MCF 10A (cell line): ENCODE measurements at regions not wholly inside any gene's neighbourhood (a gene's known extent, or its start where the extent isn't known, plus 50 kb on each side); places are given as distances from the start of the nearest gene placed in this dataset.

Experiments used
- BruUV-seq: library from RNA; stranded (reverse); fragments of 400-500 nt; replicated peaks from 2 replicates; lab custom pipeline; 2021; lab: Mats Ljungman, UMichigan
- CTCF ChIA-PET: fragments of 300-600 bp; sonication (Branson Sonifier 250); formaldehyde crosslinking; extraction: SDS; loops from one replicate; lab custom pipeline; 2021; ENCODE audit warnings: antibody characterized with exemption, inconsistent platforms; lab: Yijun Ruan, JAX
- POLR2A ChIA-PET: fragments of 300-600, 350-650 bp; sonication (Branson Sonifier 250); formaldehyde crosslinking; extraction: SDS; loops from one replicate; lab custom pipeline; 2020; ENCODE audit warnings: antibody characterized with exemption, inconsistent platforms; lab: Yijun Ruan, JAX
- DNase-seq: peaks from one replicate; pipeline ENCODE4 v3.0.0-alpha.2; 2018; ENCODE audit not compliant: unreplicated experiment
- H3K27ac Mint-ChIP-seq: one replicate; pipeline ENCODE4 v1.8.0; 2022; ENCODE audit warnings: mild to moderate bottlenecking, low read depth, mixed read lengths; ENCODE audit not compliant: unreplicated experiment
- H3K27me3 Mint-ChIP-seq: one replicate; pipeline ENCODE4 v1.8.0; 2022; ENCODE audit warnings: mixed read lengths; ENCODE audit not compliant: insufficient read depth, unreplicated experiment
- H3K36me3 Mint-ChIP-seq: one replicate; pipeline ENCODE4 v1.8.0; 2022; ENCODE audit warnings: mild to moderate bottlenecking, moderate library complexity, mixed read lengths; ENCODE audit not compliant: insufficient read depth, unreplicated experiment
- H3K4me1 Mint-ChIP-seq: one replicate; pipeline ENCODE4 v1.8.0; 2022; ENCODE audit warnings: mixed read lengths; ENCODE audit not compliant: insufficient read depth, unreplicated experiment
- H3K4me3 Mint-ChIP-seq: one replicate; pipeline ENCODE4 v1.8.0; 2022; ENCODE audit warnings: mild to moderate bottlenecking, moderate library complexity, mixed read lengths; ENCODE audit not compliant: unreplicated experiment
- H3K9me3 Mint-ChIP-seq: one replicate; pipeline ENCODE4 v1.8.0; 2022; ENCODE audit warnings: mixed read lengths; ENCODE audit not compliant: unreplicated experiment
- intact Hi-C: fragments of 100-400 bp; cut with micrococcal nuclease; formaldehyde crosslinking; loops from 2 replicates; pipeline ENCODE4 v1.14.1; 2022
- TF ChIP-seq, protein P1 (sequence below): fragments of 200-600 bp; IDR thresholded peaks from one replicate; pipeline ENCODE4 v1.8.0; 2022; ENCODE audit warnings: antibody characterized with exemption, mild to moderate bottlenecking; ENCODE audit not compliant: unreplicated experiment

DNA sequence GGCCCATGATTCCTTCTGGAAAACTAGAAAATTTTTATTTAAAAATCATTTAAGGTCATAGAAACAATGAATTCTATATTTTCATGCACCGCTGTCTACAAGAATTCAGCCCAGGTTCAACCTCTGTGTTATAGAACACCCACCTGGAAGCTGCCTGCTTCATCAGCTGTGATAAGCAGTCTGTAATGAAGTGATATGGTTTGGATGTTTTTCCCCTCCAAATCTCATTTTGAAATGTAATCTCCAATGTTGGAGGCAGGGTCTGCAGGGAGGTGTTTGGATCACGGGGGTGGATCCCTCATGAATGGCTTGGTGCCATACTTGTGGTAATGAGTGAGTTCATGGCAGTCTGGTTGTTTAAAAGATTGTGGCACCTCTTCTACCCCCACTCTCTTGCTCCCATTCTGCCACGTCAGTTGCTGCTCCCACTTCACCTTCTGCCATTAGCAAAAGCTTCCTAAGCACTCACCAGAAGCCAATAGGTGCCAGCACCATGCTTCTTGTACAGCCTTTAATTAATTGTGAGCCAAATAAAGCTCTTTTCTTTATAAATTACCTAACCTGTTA, 55.6 kb downstream of the MRPL32 start:
- Mint-ChIP-seq H3K27ac (no peak overlapping the region), H3K9me3 (peaks cover 15% of the 10 kb centered on the region), H3K4me3 (no peak overlapping the region), H3K4me1 (no peaks in the 10 kb centered on the region), H3K27me3 (no peaks in the 10 kb centered on the region), H3K36me3 (peaks cover 4% of the 10 kb centered on the region)
- no peak for DNase-seq
- TF ChIP-seq, protein P1, sequence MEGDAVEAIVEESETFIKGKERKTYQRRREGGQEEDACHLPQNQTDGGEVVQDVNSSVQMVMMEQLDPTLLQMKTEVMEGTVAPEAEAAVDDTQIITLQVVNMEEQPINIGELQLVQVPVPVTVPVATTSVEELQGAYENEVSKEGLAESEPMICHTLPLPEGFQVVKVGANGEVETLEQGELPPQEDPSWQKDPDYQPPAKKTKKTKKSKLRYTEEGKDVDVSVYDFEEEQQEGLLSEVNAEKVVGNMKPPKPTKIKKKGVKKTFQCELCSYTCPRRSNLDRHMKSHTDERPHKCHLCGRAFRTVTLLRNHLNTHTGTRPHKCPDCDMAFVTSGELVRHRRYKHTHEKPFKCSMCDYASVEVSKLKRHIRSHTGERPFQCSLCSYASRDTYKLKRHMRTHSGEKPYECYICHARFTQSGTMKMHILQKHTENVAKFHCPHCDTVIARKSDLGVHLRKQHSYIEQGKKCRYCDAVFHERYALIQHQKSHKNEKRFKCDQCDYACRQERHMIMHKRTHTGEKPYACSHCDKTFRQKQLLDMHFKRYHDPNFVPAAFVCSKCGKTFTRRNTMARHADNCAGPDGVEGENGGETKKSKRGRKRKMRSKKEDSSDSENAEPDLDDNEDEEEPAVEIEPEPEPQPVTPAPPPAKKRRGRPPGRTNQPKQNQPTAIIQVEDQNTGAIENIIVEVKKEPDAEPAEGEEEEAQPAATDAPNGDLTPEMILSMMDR: no peak
- intact Hi-C loops: no loop called here
- ChIA-PET POLR2A (interaction anchor here (1.3 to 1.4 kb wide), 2 partner anchors 13 to 23 kb away, joined by 3 to 5 read pairs; no protein-coding TSS in a partner anchor), CTCF (interaction anchor here (0.6 to 1.7 kb wide), 2 partner anchors 47 to 120 kb away, joined by 3 to 4 read pairs; no protein-coding TSS in a partner anchor)
- no TSS peak for BruUV-seq

DNA sequence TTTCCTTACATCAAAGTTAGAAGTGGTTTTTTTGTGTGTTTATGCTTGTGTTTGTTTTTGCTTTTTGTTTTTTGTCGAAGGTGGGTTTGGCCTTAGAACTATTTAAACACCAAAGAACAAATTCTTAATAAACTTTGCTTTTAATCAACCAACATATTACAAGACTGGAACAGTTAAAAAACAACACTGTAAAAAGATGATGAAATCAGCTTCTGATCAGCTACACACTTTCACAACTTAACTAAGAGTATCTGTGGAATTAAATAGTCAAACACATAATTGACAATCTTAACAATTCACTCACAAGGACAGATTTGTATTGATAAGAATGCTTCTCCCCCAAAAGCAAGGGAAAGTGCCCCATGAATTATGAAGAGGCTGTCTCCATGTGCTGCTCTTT, 58.8 kb downstream of the MRPL32 start:
- no peaks in the 10 kb centered on the region for H3K27me3 Mint-ChIP-seq

DNA sequence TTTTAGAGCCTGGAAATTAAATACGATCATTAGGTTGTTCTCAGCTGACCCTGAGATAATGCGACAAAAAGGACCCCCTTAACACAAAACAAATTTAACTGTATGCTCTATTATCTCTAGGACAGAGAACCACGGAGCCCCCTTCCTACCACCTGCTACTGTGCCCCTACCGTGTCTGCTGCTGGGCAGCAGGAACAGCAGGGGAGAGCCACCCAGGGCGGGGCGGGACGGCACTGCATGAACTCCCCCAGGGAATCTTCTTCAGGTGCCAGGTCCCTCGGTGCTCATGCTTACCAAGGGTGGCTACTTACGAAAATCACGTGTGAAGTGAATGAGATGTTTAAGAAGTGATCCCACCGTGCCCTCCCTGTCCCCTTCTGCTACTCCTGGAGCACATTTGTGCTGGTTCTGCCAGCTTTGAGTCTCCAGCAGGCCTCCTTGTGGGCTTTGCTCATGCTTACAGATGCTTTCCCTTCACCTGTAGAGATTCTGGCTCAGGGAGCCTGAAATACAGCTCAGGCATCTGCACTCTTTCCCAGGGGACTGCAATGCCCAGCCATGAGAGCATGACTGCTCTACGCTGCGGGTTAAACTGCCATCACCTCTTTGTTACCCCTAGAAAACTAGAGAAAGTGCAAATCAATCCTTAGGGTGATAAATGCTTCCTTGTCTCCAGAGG, 59.9 kb downstream of the MRPL32 start:
- POLR2A ChIA-PET: no interaction called here
- DNase-seq: no peak
- TF ChIP-seq, protein P1: no peak
- no peak overlapping the region for H3K4me3 Mint-ChIP-seq
- CTCF ChIA-PET: interaction anchor here (0.6 kb wide), 1 partner anchor 258 kb away, joined by 3 read pairs; no protein-coding TSS in a partner anchor
- no peaks in the 10 kb centered on the region for H3K4me1 Mint-ChIP-seq
- no peaks in the 10 kb centered on the region for H3K27me3 Mint-ChIP-seq
- H3K9me3 Mint-ChIP-seq: no peaks in the 10 kb centered on the region
- H3K36me3 Mint-ChIP-seq: no peaks in the 10 kb centered on the region
- H3K27ac Mint-ChIP-seq: no peak overlapping the region
- intact Hi-C loops: no loop called here
- no TSS peak for BruUV-seq

More for the DNA sequence above, 58.8 kb downstream of the MRPL32 start:
- no TSS peak for BruUV-seq
- POLR2A ChIA-PET: no interaction called here
- intact Hi-C loops: no loop called here
- Mint-ChIP-seq H3K9me3 (no peaks in the 10 kb centered on the region), H3K4me3 (no peak overlapping the region), H3K27ac (no peak overlapping the region), H3K4me1 (no peaks in the 10 kb centered on the region), H3K36me3 (no peaks in the 10 kb centered on the region)
- CTCF ChIA-PET: no interaction called here
- TF ChIP-seq, protein P1: no peak
- DNase-seq: no peak

DNA sequence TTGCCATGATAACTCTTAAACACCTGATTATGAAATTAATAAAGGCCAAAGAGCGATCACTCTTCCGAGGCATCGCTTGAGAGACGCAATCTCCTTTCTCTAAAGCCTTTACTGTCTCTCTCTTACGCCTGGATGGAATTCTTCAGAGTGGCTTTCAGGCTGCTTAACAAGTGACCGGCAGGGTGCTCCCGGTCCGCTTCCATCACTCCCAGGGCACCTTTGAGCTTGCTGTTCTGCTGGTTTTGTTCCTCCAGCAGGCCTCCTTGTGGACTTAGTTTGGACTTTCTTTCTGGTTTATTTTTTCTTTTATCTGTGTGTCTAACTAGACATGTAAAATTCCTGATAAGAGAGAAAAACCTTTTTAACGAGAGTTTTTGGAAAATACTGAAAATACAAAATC, 60.9 kb downstream of the MRPL32 start:
- POLR2A ChIA-PET: no interaction called here
- Mint-ChIP-seq H3K36me3 (no peaks in the 10 kb centered on the region), H3K4me1 (no peaks in the 10 kb centered on the region), H3K27ac (no peak overlapping the region), H3K27me3 (no peaks in the 10 kb centered on the region), H3K4me3 (no peak overlapping the region), H3K9me3 (no peaks in the 10 kb centered on the region)
- no TSS peak for BruUV-seq
- intact Hi-C loops: no loop called here
- CTCF ChIA-PET: no interaction called here
- TF ChIP-seq, protein P1: no peak
- DNase-seq: no peak
